Inflammatory macrophage treated with lipopolysaccharide for 4 hours (primary cell): ENCODE measurements at regions not wholly inside any gene's neighbourhood (a gene's known extent, or its start where the extent isn't known, plus 50 kb on each side); places are given as distances from the start of the nearest gene placed in this dataset.
A peak's percentile ranks its signal among the peaks of the same experiment; 100 is the strongest.

Experiments used
- DNase-seq: peaks from one replicate; pipeline ENCODE4 v3.0.0-alpha.2; 2020

- DNase-seq: no peak
Measured at GRCh38 chr4:180805101-180805500, 1438.1 kb upstream of the TENM3 start.

DNA sequence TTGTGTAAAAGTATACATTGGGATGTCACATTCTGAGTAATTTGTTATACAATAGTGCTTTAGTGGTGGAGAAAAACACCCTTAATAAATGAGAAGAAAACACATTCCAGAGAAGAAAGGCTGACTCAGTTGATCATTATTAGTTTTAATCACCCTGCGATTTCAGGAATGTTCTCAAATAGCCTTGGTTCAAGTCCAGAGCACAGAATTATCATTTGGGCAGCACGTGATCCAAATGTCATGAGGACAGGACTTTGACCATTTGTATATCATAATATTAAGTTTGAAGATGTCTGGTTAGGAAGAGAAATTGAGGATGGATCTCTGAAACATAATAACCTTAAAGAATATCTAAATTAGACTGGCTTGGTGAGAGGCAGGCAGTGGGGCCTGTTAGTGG, 1434.3 kb upstream of the TENM3 start:
- DNase-seq: no peak

DNA sequence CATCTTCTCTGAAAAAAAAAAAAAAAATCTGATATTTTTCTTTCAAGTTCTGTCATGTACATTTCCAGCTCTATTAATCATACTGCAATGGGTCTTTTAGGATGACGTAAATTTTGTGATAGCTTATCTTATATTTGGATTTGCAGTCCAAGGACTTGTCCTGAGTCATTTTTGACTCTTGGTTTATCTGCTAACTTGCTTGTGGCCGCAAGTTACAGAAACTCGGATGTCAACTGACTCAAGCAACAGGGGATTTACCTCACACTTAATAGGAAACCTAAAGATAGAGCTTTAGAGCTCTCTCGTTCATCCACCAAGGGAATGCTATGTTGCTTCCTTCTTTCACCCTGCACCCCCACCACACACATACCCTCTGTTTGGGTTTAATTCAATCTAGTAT, 1433.8 kb upstream of the TENM3 start:
- DNase-seq: no peak

GRCh38 chr4:180810581-180810980, 1432.6 kb upstream of the TENM3 start:
- DNase-seq: no peak

GRCh38 chr4:180811556-180811955, 1431.6 kb upstream of the TENM3 start:
- DNase-seq: no peak

- DNase-seq: peak; percentile 13
Measured at GRCh38 chr4:180812783-180813182, 1430.4 kb upstream of the TENM3 start.

DNA sequence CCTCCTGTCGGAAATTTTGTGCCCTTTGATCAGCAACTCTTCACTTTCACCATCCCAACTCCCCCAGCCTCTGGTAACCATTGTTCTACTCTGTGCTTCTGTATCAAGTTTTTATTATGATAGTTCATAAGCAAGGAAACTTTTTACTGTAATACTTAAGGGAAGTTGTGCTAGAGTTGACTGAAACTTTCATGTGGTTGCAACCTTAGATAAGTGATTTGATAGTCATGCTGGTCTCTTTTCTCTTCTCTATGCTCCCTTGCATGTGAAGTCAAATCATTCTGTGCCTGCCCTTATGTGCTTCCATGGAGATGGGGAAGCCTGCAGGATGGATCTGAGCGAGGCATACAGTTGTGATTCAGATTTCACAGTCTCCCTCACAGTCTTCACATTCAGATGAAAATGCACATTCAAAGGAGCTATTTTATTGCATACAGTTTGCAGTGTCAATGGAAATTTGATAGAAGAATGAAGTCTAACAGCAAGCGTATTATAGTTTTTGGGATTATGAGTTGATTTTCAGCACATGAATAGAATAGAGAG, 1428.3 kb upstream of the TENM3 start:
- no peak for DNase-seq

DNA sequence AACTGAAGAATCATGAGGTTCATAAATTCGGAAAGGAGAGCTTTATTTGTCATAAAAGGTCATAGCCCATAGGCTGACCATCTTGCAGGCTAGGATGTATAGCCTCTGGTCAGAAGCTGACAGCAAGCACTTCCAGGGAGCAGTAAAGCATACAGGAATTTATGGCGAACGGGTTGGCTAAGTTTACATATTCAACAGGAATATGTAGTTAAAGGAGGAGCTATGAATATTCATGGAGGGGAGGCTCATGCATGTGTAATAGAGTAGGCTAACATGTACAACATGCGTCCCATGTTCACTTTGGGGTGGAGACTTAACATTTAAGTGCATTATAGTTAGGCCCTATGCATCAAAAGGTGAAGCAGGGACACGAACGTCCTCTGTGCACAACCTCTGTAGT, 1425.7 kb upstream of the TENM3 start:
- DNase-seq: no peak

GRCh38 chr4:180823108-180823507, 1420.1 kb upstream of the TENM3 start:
- DNase-seq: no peak

DNA sequence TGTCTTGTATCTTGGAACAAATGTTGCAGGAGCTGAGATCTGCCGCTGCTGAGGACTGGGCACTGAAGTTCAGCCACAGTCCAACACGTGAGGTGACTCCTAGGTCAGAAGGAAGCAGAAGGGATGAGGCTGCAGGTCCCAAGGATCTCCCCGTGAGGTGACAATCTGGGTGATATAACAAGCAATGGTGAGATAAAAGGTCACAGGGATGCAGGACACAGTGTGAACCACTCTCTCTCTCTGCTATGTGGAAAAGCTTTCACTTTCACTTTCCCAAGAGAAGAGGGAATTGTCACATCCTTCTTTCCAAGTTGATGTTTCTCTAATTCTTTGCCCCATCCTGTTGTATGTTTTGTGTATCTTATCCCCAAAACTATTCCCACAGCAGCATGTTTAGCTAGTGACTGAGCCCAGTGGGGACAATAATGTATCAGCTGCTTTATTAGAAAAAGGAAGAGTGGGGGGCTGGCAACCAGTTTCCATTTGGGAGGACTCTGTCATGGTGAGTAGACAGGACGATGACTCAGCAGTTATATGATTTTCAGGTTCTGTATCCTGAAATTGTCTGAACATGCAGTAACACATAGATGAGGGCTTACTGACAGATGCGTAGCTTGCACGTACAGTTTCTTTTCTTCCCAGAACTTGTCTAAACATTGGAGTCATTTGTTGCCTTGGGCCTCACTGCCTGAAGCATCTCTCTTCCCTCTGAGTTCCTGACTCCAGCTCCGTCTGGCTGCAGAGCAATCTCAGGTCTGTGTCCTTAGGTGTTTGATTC, 1415.8 kb upstream of the TENM3 start:
- peak; percentile 44 for DNase-seq

DNA sequence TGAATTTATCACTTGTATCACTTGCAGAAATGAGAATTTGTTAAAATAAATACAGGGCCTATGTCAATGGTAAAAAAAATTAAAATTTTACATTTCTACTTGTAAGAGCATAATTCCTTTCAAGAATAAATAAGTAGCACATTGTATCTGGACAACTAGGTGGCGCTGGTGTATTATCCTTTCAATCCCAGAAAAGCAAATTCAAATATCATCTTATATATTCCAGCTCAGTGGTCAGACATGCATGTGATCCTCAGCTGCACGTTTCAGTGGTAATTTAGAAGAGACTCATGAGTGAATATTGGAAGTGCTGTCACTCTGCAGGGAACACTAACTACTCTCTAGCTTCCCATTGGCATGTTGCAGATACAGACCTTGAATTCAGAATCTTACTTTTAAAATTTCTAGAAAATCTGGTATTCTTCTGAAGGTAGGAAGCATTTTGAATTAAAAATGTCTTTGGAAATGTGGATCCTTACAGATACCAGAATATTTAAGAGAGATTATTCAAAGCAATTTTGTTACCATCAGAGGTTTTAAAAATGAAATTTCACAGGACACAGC, 1414.7 kb upstream of the TENM3 start:
- DNase-seq: peak; percentile 35

DNA sequence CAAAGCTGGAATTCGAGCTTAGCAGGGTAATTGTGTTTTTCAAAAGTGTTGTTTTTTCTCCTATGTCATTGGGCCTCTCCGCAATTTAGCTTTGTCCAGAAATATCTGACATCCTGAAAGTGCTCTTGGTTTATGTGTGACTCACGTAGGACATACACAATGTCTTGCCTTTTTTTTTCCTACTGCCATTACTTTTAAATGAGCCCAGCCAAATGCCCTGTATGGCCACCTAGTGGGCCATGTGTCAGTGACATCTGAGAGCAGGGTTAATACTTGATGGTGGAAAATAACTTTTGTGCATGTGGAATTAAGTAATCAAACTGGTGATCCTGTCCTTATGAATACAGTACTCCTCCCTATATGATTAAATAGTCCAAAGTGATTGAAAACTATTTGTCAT, 1411.1 kb upstream of the TENM3 start:
- DNase-seq: peak; percentile 2

- peak; percentile 2 for DNase-seq
Measured at GRCh38 chr4:180840142-180840541, 1403.1 kb upstream of the TENM3 start.

GRCh38 chr4:180850318-180850940, 1392.8 kb upstream of the TENM3 start:
- no peak for DNase-seq

GRCh38 chr4:180852738-180853137, 1390.5 kb upstream of the TENM3 start:
- no peak for DNase-seq

DNA sequence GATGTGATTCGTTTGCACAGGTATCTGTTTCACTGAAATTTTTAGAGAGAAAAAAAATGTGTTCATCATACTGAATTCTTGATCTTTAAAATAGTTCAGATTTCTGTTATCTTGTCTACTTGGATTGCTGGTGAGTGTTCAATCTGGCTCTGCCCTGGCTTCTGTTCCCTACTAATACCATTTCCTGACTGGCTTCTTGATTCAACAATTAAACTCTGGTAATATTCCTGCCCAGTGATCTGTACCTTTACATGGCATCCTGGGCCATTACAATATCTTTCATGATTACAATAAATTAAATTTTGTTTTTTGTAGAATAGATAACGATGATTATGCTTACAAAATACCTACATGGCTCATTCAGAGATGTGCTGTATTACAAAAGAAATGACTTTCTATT, 1388.0 kb upstream of the TENM3 start:
- DNase-seq: no peak

DNA sequence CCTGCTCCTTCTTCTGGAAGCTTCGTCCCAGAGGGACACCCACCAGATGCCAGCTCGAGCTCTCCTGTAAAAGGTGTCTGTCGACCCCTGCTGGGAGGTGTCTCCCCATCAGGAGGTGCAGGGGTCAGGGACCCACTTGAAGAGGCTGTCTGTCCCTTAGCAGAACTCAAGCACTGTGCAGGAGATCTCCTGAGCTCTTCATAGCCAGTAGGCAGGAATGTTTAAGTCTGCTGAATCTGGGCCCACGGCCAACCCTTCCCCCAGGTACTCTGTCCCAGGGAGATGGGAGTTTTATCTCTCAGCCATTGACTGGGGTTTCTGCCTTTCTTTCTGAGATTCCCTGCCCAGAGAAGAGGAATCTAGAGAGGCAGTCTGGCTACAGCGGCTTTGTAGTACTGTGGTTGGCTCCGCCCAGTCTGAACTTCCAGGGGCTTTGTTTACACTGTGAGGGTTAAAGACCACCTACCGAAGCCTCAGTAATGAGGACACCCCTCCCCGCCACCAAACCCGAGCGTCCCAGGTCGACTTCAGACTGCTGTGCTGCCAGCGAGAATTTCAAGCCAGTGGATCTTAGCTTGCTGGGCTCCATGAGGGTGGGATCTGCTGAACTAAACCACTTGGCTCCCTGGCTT, 1383.0 kb upstream of the TENM3 start:
- no peak for DNase-seq

DNA sequence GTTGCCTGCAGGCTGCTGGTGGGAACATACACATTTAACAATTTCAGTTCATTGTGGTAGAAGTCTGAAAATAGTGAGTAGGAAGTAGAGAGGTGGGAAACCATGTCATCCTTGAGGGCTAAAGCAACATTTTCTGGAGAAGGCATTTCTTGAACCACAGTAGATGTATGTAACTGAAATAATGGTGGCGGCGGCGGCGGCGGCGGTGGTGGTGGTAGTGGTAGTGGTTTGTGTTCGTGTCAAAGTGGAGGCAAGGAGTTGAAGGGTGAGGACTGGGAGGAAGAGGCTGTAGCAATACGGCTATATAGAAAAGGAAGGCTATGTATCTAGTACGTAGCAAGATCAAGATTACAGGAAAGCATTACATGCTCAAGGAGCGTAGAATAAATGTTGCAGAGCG, 1381.6 kb upstream of the TENM3 start:
- no peak for DNase-seq

GRCh38 chr4:180866933-180867643, 1376.1 kb upstream of the TENM3 start:
- no peak for DNase-seq

GRCh38 chr4:180870623-180871022, 1372.6 kb upstream of the TENM3 start:
- no peak for DNase-seq

DNA sequence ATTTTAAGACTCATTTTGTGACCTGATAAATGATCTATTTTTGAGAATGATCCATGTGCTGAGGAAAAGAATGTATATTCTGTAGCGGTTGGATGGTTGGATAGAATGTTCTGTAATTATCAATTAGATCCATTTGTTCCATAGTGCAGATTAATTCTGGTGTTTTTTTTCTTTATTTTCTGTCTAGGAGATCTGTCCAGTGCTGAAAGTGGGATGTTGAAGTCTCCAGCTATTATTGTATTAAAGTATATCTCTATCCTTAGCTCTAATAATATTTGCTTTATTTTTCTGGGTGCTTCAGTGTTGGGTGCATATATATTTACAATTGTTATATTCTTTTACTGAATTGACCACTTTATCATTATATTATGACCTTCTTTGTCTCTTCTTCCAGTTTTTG, 1344.9 kb upstream of the TENM3 start:
- no peak for DNase-seq

DNA sequence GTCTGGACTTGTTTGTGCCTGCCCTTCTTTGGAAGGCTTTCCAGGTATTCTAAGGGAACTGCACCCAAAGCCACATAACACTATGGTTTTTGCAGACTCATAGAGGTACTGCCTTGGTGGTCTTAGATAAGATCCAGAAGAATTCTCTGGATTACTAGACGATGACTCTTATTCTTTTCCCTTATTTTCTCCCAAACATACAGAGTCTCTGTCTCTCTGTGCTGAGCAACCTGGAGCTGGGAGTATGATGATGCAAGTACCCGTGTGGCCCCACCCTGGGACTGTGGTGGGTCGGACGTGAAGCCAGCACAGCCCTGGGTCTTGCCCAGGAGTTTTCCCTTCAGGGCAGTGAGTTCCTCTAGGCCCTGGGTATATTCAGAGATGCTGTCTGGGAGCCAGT, 1342.4 kb upstream of the TENM3 start:
- DNase-seq: no peak

- no peak for DNase-seq
Measured at GRCh38 chr4:180909279-180909678, 1333.9 kb upstream of the TENM3 start.
